ENCODE measurements at regions not wholly inside any gene's neighbourhood (a gene's known extent, or its start where the extent isn't known, plus 50 kb on each side); places are given as distances from the start of the nearest gene placed in this dataset.

GRCh38 chr5:2861605-2862004 lies 110.1 kb upstream of the IRX2 start:
- TF ChIP-seq POLR2A (IDR thresholded peaks at IDR 0.05) (no peak), EP300 (IDR thresholded peaks at IDR 0.05) (no peak)
- TF ChIP-seq, protein P1, sequence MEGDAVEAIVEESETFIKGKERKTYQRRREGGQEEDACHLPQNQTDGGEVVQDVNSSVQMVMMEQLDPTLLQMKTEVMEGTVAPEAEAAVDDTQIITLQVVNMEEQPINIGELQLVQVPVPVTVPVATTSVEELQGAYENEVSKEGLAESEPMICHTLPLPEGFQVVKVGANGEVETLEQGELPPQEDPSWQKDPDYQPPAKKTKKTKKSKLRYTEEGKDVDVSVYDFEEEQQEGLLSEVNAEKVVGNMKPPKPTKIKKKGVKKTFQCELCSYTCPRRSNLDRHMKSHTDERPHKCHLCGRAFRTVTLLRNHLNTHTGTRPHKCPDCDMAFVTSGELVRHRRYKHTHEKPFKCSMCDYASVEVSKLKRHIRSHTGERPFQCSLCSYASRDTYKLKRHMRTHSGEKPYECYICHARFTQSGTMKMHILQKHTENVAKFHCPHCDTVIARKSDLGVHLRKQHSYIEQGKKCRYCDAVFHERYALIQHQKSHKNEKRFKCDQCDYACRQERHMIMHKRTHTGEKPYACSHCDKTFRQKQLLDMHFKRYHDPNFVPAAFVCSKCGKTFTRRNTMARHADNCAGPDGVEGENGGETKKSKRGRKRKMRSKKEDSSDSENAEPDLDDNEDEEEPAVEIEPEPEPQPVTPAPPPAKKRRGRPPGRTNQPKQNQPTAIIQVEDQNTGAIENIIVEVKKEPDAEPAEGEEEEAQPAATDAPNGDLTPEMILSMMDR (IDR thresholded peaks at IDR 0.05), result no peak
